Hepatic stellate cell (primary cell): ENCODE measurements at regions not wholly inside any gene's neighbourhood (a gene's known extent, or its start where the extent isn't known, plus 50 kb on each side); places are given as distances from the start of the nearest gene placed in this dataset.
"Not testable (repeated sequence)": the region's sequence is repeated elsewhere in the genome, so short reads cannot be mapped to it uniquely, and the experiment has no call there.

Experiments
- DNase-seq: peaks from one replicate; pipeline ENCODE4 v3.0.0; 2011; ENCODE audit warnings: low spot score

GRCh38 chr21:22020221-22020620, 1022.0 kb downstream of the NCAM2 start:
- no peak for DNase-seq

DNA sequence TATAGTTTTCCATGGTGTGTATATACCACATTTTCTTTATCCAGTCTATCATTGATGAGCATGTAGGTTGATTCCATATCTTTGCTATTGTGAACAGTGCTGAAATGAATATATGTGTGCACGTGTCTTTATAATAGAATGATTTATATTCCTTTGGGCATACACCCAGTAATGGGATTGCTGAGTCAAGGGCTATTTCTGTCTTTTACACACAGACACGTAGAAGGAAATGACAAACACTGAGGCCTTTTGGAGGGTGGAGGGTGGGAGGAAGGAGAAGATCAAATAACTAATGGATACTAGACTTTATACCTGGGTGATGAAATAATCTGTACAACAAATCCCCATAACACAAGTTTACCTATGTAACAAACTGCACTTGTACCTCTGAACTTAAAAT, 1025.7 kb downstream of the NCAM2 start:
- not testable (repeated sequence) for DNase-seq

DNA sequence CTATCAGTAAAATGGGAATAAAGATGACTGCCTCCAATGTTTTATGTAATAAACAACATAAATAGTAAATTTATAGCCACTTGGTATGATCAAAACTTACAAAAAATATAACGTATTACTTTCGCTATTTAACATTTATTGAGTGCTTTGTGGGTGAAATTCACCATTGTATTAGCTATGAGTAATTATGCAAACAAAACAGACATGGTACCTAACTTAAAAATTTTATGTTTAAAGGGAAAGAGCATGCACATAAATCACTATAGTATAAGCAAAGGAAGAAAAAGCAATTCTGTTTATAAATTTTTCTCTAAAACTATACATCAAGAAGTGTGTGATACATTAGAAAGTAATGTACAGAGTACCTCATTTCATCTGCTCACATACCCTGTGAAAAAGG, 1046.2 kb downstream of the NCAM2 start:
- DNase-seq = no peak

DNA sequence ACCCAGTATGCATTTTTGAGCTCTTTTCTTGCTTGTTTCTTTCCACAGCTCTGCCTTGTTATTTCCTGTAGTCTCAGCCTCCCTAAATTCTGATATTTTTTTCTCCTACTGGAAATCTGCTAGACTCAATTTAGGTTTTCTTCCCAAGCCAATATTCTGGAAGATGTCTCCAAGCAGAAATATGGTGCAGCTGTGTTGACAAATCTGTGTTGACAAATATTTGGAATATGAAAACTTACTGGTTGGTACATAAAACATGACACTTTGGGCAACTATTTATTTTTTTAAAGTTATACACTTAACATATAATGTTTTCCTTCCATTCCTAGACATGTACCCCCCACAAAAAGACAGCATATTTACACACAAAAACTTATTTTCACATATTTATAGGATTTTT, 1048.4 kb downstream of the NCAM2 start:
- DNase-seq = no peak

- DNase-seq = no peak
Measured at GRCh38 chr21:22056904-22057303, 1058.7 kb downstream of the NCAM2 start.

DNA sequence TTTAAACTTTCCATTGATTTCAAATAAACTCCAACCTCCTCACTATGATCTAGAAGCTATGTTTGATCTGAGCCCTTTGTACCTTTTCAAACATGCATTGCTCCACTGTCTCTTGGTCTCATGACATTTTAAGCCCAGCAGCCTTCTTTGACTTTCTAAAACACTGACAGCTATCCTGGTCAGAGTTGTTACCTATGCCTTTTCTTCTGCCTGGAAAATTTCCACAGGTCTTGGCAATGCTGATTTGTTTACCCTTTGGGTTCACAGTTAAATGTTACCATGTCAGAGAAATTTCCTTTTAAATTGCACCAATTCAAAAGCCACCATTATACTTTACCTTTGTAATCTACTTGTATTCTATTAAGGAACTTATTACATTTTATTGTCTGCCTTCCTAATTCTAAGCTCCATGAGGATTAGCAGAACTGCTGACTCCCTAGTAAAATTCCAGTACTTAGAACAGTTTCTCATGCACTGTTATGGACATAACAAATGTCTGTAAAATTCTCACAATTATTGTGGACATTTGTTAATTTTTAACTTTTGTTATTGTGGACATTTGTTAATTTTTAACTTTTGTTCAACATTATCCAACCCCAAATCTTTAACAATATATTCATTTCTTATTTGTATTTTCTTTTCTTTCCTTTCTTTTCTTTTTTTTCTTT, 1064.4 kb downstream of the NCAM2 start:
- no peak for DNase-seq

DNA sequence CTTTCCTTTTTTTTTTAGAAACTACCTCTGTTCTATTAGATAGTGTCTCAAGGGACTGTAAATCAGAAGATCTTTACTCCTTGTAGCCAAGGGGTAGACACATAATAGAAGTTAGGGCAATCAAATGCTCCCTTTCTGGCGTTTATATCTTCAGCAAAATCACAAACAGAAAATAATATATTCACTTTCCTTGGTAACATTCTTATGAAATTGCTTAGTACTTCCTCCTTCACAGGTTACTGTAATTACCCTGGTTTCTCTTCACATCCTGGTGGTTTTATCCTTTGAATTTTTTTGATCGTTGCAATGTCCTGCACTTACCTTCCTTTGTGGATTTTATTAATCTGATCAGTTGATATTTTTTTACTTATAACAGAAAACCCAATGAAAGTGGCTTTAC, 1064.9 kb downstream of the NCAM2 start:
- DNase-seq = no peak

DNA sequence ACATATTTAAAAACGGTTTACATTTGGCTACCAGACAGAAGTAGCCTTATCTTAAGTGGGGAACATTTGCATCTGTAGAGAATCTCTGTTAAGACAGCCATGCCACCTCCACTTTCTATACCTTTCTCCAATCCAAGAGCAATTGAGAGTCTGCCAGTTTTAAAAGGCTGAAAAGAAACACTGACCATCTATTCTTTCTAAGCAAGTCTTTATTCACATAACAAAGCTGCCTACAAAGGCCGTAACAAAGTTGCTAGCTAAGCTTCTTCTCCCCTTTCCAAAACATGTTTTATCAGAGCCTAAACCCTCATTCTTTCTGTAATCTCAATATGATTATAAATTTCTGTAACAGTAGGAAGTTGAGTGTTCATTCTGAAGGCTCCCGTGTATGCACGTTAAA, 1078.3 kb downstream of the NCAM2 start:
- no peak for DNase-seq

GRCh38 chr21:22083899-22084298, 1085.7 kb downstream of the NCAM2 start:
- no peak for DNase-seq

GRCh38 chr21:22096314-22096713, 1098.1 kb downstream of the NCAM2 start:
- no peak for DNase-seq

- no peak for DNase-seq
Measured at GRCh38 chr21:22106720-22107410, 1108.7 kb downstream of the NCAM2 start.

- no peak for DNase-seq
Measured at GRCh38 chr21:22115746-22116145, 1117.5 kb downstream of the NCAM2 start.

- DNase-seq = no peak
Measured at GRCh38 chr21:22120616-22121266, 1122.5 kb downstream of the NCAM2 start.

- DNase-seq = no peak
Measured at GRCh38 chr21:22125581-22125980, 1127.4 kb downstream of the NCAM2 start.

- no peak for DNase-seq
Measured at GRCh38 chr21:22128671-22129070, 1130.5 kb downstream of the NCAM2 start.

- DNase-seq = no peak
Measured at GRCh38 chr21:22132358-22133071, 1134.3 kb downstream of the NCAM2 start.

DNA sequence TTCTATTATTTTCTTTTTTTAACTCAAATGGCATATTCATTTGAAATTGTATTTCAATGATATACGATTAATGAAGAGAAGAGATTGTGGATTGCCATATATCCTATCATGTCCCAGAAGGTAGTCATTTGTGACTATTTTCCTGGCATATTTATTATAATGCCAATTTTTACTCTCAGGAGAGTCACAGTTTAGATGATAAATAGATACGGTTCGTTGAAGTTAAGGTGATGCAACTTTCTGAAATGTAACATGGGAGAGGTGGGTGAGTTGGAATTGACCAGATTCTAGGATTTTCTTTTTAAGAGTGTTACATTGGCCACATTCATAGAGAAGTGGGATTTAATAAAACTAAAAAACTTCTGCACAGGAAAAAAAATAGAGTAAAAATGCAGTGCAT, 1138.5 kb downstream of the NCAM2 start:
- no peak for DNase-seq

DNA sequence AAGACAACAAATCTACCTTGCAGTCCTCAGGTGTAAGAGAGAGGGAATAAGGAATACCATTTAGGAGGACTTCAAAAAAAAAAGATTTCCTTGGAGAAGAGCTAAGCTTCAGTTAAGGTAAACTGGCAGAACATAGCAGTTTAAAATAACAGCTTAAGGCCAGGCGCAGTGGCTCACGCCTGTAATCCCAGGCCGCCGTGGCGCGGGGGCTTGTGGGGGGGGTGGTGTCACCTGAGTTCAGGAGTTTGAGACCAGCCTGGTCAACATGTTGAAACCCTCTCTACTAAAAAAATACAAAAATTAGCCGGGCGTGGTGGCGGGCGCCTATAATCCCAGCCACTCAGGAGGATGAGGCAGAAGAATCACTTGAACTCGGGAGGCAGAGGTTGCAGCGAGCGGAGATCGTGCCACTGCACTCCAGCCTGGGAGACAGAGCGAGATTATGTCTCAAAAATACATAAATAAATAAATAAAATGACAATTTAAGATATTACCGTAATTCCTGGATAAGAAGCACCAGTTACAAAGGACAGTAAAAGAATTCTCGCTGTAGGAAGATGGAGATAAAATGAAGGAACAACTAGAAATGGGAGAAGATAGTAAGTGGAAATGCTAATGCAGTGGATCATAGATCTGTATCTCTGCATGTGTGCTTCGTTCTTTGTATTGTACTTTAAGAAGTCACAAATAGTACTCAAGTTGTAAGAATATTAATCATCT, 1140.2 kb downstream of the NCAM2 start:
- no peak for DNase-seq

DNA sequence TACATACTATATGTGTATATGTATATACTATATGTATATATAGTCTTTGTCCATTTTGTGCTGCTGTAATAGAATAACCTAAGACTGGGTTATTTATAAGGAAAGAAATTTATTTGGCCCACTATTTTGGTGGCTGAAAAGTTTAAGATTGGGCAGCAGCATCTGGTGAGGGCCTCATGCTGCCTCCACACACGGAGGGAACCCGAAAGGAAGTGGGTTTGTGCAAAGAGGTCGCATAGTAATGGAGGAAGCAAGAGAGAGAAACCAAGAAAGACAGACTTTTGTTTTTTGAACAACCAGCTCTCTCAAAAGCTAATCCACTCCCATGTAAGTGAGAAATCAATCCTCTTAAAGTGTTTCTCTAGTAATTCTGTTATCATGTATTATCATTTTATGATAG, 1147.3 kb downstream of the NCAM2 start:
- DNase-seq = no peak

- no peak for DNase-seq
Measured at GRCh38 chr21:22154579-22155274, 1156.5 kb downstream of the NCAM2 start.

- DNase-seq = no peak
Measured at GRCh38 chr21:22164912-22165311, 1166.7 kb downstream of the NCAM2 start.

GRCh38 chr21:22174746-22175145, 1176.5 kb downstream of the NCAM2 start:
- DNase-seq = no peak
